Transverse colon (tissue), 4 donors: ENCODE measurements at regions not wholly inside any gene's neighbourhood (a gene's known extent, or its start where the extent isn't known, plus 50 kb on each side); places are given as distances from the start of the nearest gene placed in this dataset.

Source experiments
- EP300 ChIP-seq: sonication (generic); formaldehyde crosslinking; IDR thresholded peaks from one replicate; pipeline ENCODE4 v1.6.1; 2017; ENCODE audit warnings: antibody characterized with exemption, low read depth
- POLR2AphosphoS5 ChIP-seq, 3 donors: sonication (generic); formaldehyde crosslinking; IDR thresholded peaks; one replicate each; pipeline ENCODE4 v1.6.1; 2016; ENCODE audit warnings: antibody characterized with exemption in 3 of 3
- TF ChIP-seq, protein P1 (sequence below), 5 experiments: fragments of 200-600 bp in 3 of 5; fragments of 450-650 bp in 2 of 5; sonication (generic) in 3 of 5; IDR thresholded peaks; 1 replicate in 2 of 5; 2 replicates in 3 of 5; pipeline ENCODE4 v1.5.1; 2016 to 2017; ENCODE audit warnings: antibody characterized with exemption in 5 of 5, inconsistent platforms in 3 of 5, mild to moderate bottlenecking in 2 of 5, moderate library complexity in 1 of 5

- TF ChIP-seq, protein P1, sequence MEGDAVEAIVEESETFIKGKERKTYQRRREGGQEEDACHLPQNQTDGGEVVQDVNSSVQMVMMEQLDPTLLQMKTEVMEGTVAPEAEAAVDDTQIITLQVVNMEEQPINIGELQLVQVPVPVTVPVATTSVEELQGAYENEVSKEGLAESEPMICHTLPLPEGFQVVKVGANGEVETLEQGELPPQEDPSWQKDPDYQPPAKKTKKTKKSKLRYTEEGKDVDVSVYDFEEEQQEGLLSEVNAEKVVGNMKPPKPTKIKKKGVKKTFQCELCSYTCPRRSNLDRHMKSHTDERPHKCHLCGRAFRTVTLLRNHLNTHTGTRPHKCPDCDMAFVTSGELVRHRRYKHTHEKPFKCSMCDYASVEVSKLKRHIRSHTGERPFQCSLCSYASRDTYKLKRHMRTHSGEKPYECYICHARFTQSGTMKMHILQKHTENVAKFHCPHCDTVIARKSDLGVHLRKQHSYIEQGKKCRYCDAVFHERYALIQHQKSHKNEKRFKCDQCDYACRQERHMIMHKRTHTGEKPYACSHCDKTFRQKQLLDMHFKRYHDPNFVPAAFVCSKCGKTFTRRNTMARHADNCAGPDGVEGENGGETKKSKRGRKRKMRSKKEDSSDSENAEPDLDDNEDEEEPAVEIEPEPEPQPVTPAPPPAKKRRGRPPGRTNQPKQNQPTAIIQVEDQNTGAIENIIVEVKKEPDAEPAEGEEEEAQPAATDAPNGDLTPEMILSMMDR (IDR thresholded peaks at IDR 0.05), result no peak
- TF ChIP-seq EP300 (no peak), POLR2AphosphoS5 (IDR thresholded peaks at IDR 0.05) (no peak)
Measured at GRCh38 chr2:164213916-164214315, 407.4 kb downstream of the GRB14 start.
